Mucosa of stomach (tissue), 1 donor: ENCODE measurements at regions not wholly inside any gene's neighbourhood (a gene's known extent, or its start where the extent isn't known, plus 50 kb on each side); places are given as distances from the start of the nearest gene placed in this dataset.
A peak's percentile ranks its signal among the peaks of the same experiment; 100 is the strongest.

Experiments used
- H3K27me3 ChIP-seq: one replicate; pipeline ENCODE4 v1.7.0; 2013; ENCODE audit warnings: mild to moderate bottlenecking, low read length; ENCODE audit not compliant: control insufficient read depth, insufficient read depth
- H3K36me3 ChIP-seq: one replicate; pipeline ENCODE4 v1.7.0; 2013; ENCODE audit warnings: low read length; ENCODE audit not compliant: control insufficient read depth, insufficient read depth
- H3K4me1 ChIP-seq: one replicate; pipeline ENCODE4 v1.7.0; 2013; ENCODE audit warnings: mild to moderate bottlenecking, low read length; ENCODE audit not compliant: control insufficient read depth, insufficient read depth
- H3K4me3 ChIP-seq: one replicate; pipeline ENCODE4 v1.7.0; 2013; ENCODE audit warnings: low read length
- H3K9ac ChIP-seq: one replicate; pipeline ENCODE4 v1.7.0; 2013; ENCODE audit warnings: mild to moderate bottlenecking, low read length, moderate library complexity
- H3K9me3 ChIP-seq: one replicate; pipeline ENCODE4 v1.7.0; 2013; ENCODE audit warnings: mild to moderate bottlenecking, low read length, moderate library complexity; ENCODE audit not compliant: control insufficient read depth
- donor health status: Pancreatic carcinoma.

DNA sequence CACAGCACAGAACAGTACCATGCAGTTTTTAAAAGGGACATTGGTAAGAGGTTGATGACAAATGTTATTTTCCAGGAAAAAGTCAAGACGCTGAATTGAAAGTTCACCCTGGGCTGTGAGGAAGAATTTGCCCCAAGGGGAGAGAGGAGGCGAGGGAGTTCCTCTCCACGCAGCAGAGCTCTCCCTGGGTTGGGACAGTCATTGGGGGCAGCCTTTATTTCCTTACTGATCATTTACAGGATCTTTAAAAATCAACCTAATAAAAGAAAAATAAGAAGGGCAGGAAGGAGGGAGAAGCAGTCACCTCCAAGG lies 49.9 kb upstream of the WNT7B start:
- no peaks in the 10 kb centered on the region for H3K9me3 ChIP-seq
- no peaks in the 10 kb centered on the region for H3K36me3 ChIP-seq
- H3K4me1 ChIP-seq = peaks cover 7% of the 10 kb centered on the region
- H3K4me3 ChIP-seq = no peak overlapping the region
- H3K27me3 ChIP-seq = no peaks in the 10 kb centered on the region
- H3K9ac ChIP-seq = peak overlapping the region; percentile 64

GRCh38 chr22:46027211-46028105 lies 50.5 kb upstream of the WNT7B start:
- Histone ChIP-seq H3K4me1 (peaks cover 7% of the 10 kb centered on the region), H3K27me3 (no peaks in the 10 kb centered on the region), H3K36me3 (no peaks in the 10 kb centered on the region), H3K9me3 (no peaks in the 10 kb centered on the region), H3K9ac (peak overlapping the region; percentile 64), H3K4me3 (no peak overlapping the region)

GRCh38 chr22:46028106-46028991 lies 51.4 kb upstream of the WNT7B start:
- no peaks in the 10 kb centered on the region for H3K9me3 ChIP-seq
- no peaks in the 10 kb centered on the region for H3K36me3 ChIP-seq
- no peak overlapping the region for H3K4me3 ChIP-seq
- no peaks in the 10 kb centered on the region for H3K27me3 ChIP-seq
- H3K9ac ChIP-seq = peak overlapping the region; percentile 64
- H3K4me1 ChIP-seq = peaks cover 7% of the 10 kb centered on the region

- Histone ChIP-seq H3K27me3 (no peaks in the 10 kb centered on the region), H3K4me3 (no peak overlapping the region), H3K9me3 (no peaks in the 10 kb centered on the region), H3K9ac (no peak overlapping the region), H3K36me3 (no peaks in the 10 kb centered on the region), H3K4me1 (peaks cover 7% of the 10 kb centered on the region)
Observed at GRCh38 chr22:46029036-46029435, 52.1 kb upstream of the WNT7B start.

GRCh38 chr22:46029574-46030200 lies 52.7 kb upstream of the WNT7B start:
- no peak overlapping the region for H3K4me3 ChIP-seq
- no peaks in the 10 kb centered on the region for H3K9me3 ChIP-seq
- H3K36me3 ChIP-seq = no peaks in the 10 kb centered on the region
- H3K9ac ChIP-seq = no peak overlapping the region
- H3K27me3 ChIP-seq = no peaks in the 10 kb centered on the region
- peaks cover 7% of the 10 kb centered on the region for H3K4me1 ChIP-seq

- Histone ChIP-seq H3K9ac (no peak overlapping the region), H3K36me3 (no peaks in the 10 kb centered on the region), H3K4me1 (peaks cover 7% of the 10 kb centered on the region), H3K4me3 (no peak overlapping the region), H3K9me3 (no peaks in the 10 kb centered on the region), H3K27me3 (no peaks in the 10 kb centered on the region)
Observed at GRCh38 chr22:46030231-46030880, 53.4 kb upstream of the WNT7B start.

GRCh38 chr22:46031066-46031465 lies 54.1 kb upstream of the WNT7B start:
- Histone ChIP-seq H3K4me1 (peaks cover 7% of the 10 kb centered on the region), H3K9ac (no peak overlapping the region), H3K9me3 (no peaks in the 10 kb centered on the region), H3K27me3 (no peaks in the 10 kb centered on the region), H3K4me3 (no peak overlapping the region), H3K36me3 (no peaks in the 10 kb centered on the region)

- no peaks in the 10 kb centered on the region for H3K36me3 ChIP-seq
- H3K9me3 ChIP-seq = no peaks in the 10 kb centered on the region
- no peaks in the 10 kb centered on the region for H3K27me3 ChIP-seq
- H3K9ac ChIP-seq = no peak overlapping the region
- H3K4me3 ChIP-seq = no peak overlapping the region
- peaks cover 9% of the 10 kb centered on the region for H3K4me1 ChIP-seq
Observed at GRCh38 chr22:46031557-46031956, 54.6 kb upstream of the WNT7B start.

DNA sequence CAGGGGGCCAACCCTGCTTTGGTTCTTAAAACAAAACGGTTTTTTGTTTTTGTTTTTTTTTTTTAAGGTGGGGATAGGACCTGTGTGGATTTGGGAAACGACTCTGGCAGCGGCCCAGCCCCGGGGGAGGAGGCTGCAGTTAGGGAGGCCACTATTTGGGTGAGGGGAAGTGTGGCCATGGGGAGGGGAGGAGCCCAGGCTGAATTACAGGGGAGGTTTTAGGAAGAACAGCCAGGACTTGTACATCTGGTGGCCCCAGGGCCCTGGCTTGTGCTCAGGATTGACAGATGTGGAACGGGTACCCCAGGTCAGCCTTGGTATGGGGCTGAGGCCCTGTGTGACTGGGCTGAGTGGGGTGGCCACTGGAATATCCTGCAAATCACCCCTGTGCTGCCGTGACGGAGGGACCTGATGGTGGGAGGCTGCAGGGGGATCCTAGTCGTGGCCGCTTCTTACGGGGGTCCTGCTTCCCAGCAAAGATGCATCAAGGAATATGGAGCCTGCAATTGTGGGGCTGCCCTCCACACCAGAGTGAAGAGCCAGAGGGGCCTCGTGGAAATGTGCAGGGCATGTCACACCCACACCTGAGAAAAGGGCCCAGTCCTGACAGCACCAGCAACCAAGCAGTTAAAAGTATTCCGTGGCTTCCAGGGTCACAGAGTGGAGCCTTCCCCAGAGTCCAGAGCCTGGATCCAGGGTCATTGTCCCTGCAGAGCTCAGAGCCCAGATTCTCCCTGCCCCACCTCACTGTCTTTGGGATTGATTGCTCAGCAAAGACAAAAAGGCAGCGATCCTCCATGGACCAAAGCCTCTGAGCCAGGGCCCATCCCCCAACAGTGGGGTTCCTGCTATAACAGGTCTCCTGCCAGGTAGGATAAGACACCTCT lies 55.2 kb upstream of the WNT7B start:
- H3K4me3 ChIP-seq = no peak overlapping the region
- H3K27me3 ChIP-seq = no peaks in the 10 kb centered on the region
- H3K9me3 ChIP-seq = no peaks in the 10 kb centered on the region
- no peaks in the 10 kb centered on the region for H3K36me3 ChIP-seq
- H3K9ac ChIP-seq = no peak overlapping the region
- H3K4me1 ChIP-seq = peaks cover 10% of the 10 kb centered on the region

DNA sequence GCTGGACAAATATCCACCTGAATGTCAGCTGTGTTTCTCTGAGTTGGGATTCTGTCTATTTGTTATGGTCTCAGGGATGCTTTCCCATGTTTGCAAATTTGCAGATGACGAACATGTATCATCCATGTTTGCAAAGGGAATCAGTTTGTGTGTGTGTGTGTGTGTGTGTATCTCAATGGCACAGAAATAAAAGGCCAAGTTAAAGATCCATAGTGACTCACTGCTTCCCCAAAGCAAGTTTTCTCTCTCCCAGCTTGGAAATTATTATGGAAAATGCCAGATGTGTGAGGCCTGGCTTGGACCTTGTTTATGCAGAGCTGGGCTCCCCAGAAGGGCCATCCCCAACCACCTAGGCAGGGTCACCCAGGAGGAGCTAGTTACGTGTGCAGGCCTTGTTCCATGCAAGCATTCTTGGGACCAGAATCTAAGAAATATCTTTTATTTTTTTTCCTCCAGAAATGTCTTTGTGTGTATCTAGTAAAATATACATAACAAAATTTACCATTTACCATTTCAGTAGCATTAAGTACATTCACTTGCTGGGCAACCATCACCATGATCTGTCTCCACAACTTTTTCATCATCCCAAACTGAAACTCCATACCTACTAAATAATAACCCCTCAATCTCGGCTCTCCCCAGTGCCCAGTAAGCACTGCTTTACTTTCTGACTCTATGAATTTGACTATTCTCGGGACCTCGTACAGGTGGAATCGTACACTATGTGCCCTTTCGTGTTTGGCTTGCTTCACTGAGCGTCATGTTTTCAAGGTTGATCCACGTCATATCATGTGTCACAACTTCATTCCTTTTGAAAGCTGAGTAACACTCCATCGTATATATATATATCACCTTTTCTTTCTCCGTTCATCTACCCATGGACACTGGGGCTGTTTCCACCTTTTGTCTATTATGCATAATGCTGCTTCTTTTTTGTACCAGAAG lies 56.6 kb upstream of the WNT7B start:
- H3K36me3 ChIP-seq = no peaks in the 10 kb centered on the region
- H3K4me1 ChIP-seq = peaks cover 12% of the 10 kb centered on the region
- H3K9ac ChIP-seq = no peak overlapping the region
- H3K9me3 ChIP-seq = no peaks in the 10 kb centered on the region
- no peaks in the 10 kb centered on the region for H3K27me3 ChIP-seq
- H3K4me3 ChIP-seq = no peak overlapping the region
